Endometrium (tissue), 2 donors: ENCODE measurements at regions not wholly inside any gene's neighbourhood (a gene's known extent, or its start where the extent isn't known, plus 50 kb on each side); places are given as distances from the start of the nearest gene placed in this dataset.
"Not testable (repeated sequence)": the region's sequence is repeated elsewhere in the genome, so short reads cannot be mapped to it uniquely, and the experiment has no call there.

Experiments
- FAIRE-seq: peaks from 2 replicates; lab custom pipeline; 2012; peaks lifted over from hg19 to GRCh38; lab: Jason Lieb, UNC
- donor health status: control.
- donor health status: control.

- FAIRE-seq = no peak
Observed at GRCh38 chr14:25546826-25547225, 496.9 kb upstream of the STXBP6 start.

GRCh38 chr14:25537846-25538455 is 488.0 kb upstream of the STXBP6 start:
- no peak for FAIRE-seq

- FAIRE-seq = no peak
Observed at GRCh38 chr14:25526290-25526689, 476.3 kb upstream of the STXBP6 start.

- no peak for FAIRE-seq
Observed at GRCh38 chr14:25522926-25523325, 473.0 kb upstream of the STXBP6 start.

- FAIRE-seq = no peak
Observed at GRCh38 chr14:25522116-25522515, 472.2 kb upstream of the STXBP6 start.

GRCh38 chr14:25521616-25522015 is 471.7 kb upstream of the STXBP6 start:
- FAIRE-seq = no peak

- no peak for FAIRE-seq
Observed at GRCh38 chr14:25520821-25521220, 470.9 kb upstream of the STXBP6 start.

- FAIRE-seq = no peak
Observed at GRCh38 chr14:25518364-25518763, 468.4 kb upstream of the STXBP6 start.

- no peak for FAIRE-seq
Observed at GRCh38 chr14:25516838-25517237, 466.9 kb upstream of the STXBP6 start.

- no peak for FAIRE-seq
Observed at GRCh38 chr14:25508845-25509244, 458.9 kb upstream of the STXBP6 start.

- no peak for FAIRE-seq
Observed at GRCh38 chr14:25501749-25502148, 451.8 kb upstream of the STXBP6 start.

- FAIRE-seq = no peak
Observed at GRCh38 chr14:25488961-25489360, 439.0 kb upstream of the STXBP6 start.

GRCh38 chr14:25485381-25485780 is 435.4 kb upstream of the STXBP6 start:
- no peak for FAIRE-seq

- FAIRE-seq = no peak
Observed at GRCh38 chr14:25484906-25485305, 435.0 kb upstream of the STXBP6 start.

GRCh38 chr14:25484235-25484634 is 434.3 kb upstream of the STXBP6 start:
- FAIRE-seq = no peak

GRCh38 chr14:25477316-25478098 is 427.6 kb upstream of the STXBP6 start:
- FAIRE-seq = no peak

GRCh38 chr14:25472700-25473099 is 422.8 kb upstream of the STXBP6 start:
- no peak for FAIRE-seq

GRCh38 chr14:25464772-25465171 is 414.8 kb upstream of the STXBP6 start:
- FAIRE-seq = no peak

- no peak for FAIRE-seq
Observed at GRCh38 chr14:25464078-25464477, 414.1 kb upstream of the STXBP6 start.

- FAIRE-seq = no peak
Observed at GRCh38 chr14:25463480-25463879, 413.5 kb upstream of the STXBP6 start.

- no peak for FAIRE-seq
Observed at GRCh38 chr14:25461780-25462179, 411.8 kb upstream of the STXBP6 start.

- FAIRE-seq = no peak
Observed at GRCh38 chr14:25444381-25444780, 394.4 kb upstream of the STXBP6 start.

GRCh38 chr14:25440382-25440781 is 390.4 kb upstream of the STXBP6 start:
- FAIRE-seq = not testable (repeated sequence)

- no peak for FAIRE-seq
Observed at GRCh38 chr14:25436906-25437305, 387.0 kb upstream of the STXBP6 start.
